Body of pancreas (tissue), 4 donors: ENCODE measurements at regions not wholly inside any gene's neighbourhood (a gene's known extent, or its start where the extent isn't known, plus 50 kb on each side); places are given as distances from the start of the nearest gene placed in this dataset.

Source experiments
- ATAC-seq: fragments of 150-250 bp; one replicate; pipeline ENCODE4 v1.9.1; 2016
- DNase-seq, 4 donors: peaks; one replicate each; pipeline ENCODE4 v3.0.0-alpha.2; 2019
- H3K27ac ChIP-seq, 4 donors: fragments of 200-600 bp; sonication (generic); 1 replicate in 3 of 4; 2 replicates in 1 of 4; pipeline versions ENCODE4 v1.5.1 to v1.6.1; 2016 to 2019; ENCODE audit warnings: mild to moderate bottlenecking in 1 of 4, mixed read lengths in 1 of 4, moderate library complexity in 1 of 4
- H3K27me3 ChIP-seq, 2 donors: fragments of 200-600 bp; sonication (generic); one replicate each; pipeline ENCODE4 v1.6.0; 2016; ENCODE audit warnings: mild to moderate bottlenecking in 1 of 2
- H3K36me3 ChIP-seq, 2 donors: fragments of 200-600 bp; sonication (generic); replicated peaks in 1 of 2; 2 replicates each; pipeline ENCODE4 v1.5.1; 2016; ENCODE audit warnings: low read depth in 2 of 2; ENCODE audit not compliant: insufficient read depth in 1 of 2
- H3K4me1 ChIP-seq: fragments of 200-600 bp; sonication (generic); one replicate; pipeline ENCODE4 v1.6.0; 2016
- H3K4me3 ChIP-seq, 2 donors: fragments of 200-600 bp; sonication (generic); 1 replicate in 1 of 2; 2 replicates in 1 of 2; pipeline ENCODE4 v1.5.1; 2016 to 2019
- H3K9me3 ChIP-seq, 3 donors: fragments of 200-600 bp; sonication (generic); 1 replicate in 2 of 3; 2 replicates in 1 of 3; pipeline ENCODE4 v1.5.1; 2016
- CTCF ChIP-seq, 7 experiments: fragments of 450-650 bp in 4 of 7; fragments of 200-600 bp in 3 of 7; sonication (generic) in 3 of 7; IDR thresholded peaks; one replicate each; pipeline ENCODE4 v1.5.1; 2016 to 2019; ENCODE audit warnings: antibody characterized with exemption in 7 of 7
- POLR2A ChIP-seq, 3 donors: fragments of 450-650 bp; IDR thresholded peaks; one replicate each; pipeline ENCODE4 v1.6.1; 2016; ENCODE audit warnings: antibody characterized with exemption in 3 of 3, mild to moderate bottlenecking in 2 of 3
- WGBS, 2 donors: methylation state at CpG; one replicate each; pipeline ENCODE4 v1.1.5; 2017; 5-methylcytosine and 5-hydroxymethylcytosine counted together
- intact Hi-C: fragments of 100-400 bp; cut with DNase I; formaldehyde crosslinking; loops from one replicate; pipeline ENCODE4 v1.15.1; 2023

- H3K4me1 ChIP-seq: no peaks in the 10 kb centered on the region
- intact Hi-C loops: no loop called here
- WGBS, 2 donors: 92% methylated on average over 9 of the region's 9 CpGs
- no peak overlapping the region for H3K4me3 ChIP-seq
- ATAC-seq (no peak), DNase-seq (no peak)
- no peak overlapping the region for H3K27ac ChIP-seq
- H3K9me3 ChIP-seq: no peaks in the 10 kb centered on the region
- TF ChIP-seq CTCF (IDR thresholded peaks at IDR 0.05) (no peak), POLR2A (IDR thresholded peaks at IDR 0.05) (no peak)
- H3K36me3 ChIP-seq: no peaks in the 10 kb centered on the region
- H3K27me3 ChIP-seq: no peaks in the 10 kb centered on the region
Measured at GRCh38 chr20:19858466-19859371, 100.7 kb downstream of the RIN2 start.

GRCh38 chr20:19859444-19859843 lies 101.4 kb downstream of the RIN2 start:
- DNase-seq (no peak), ATAC-seq (no peak)
- TF ChIP-seq POLR2A (IDR thresholded peaks at IDR 0.05) (no peak), CTCF (IDR thresholded peaks at IDR 0.05) (no peak)
- no peak overlapping the region for H3K4me3 ChIP-seq
- intact Hi-C loops: no loop called here
- H3K36me3 ChIP-seq: no peaks in the 10 kb centered on the region
- H3K9me3 ChIP-seq: no peaks in the 10 kb centered on the region
- WGBS, 2 donors: 98% methylated on average over 3 of the region's 3 CpGs
- no peaks in the 10 kb centered on the region for H3K4me1 ChIP-seq
- no peak overlapping the region for H3K27ac ChIP-seq
- no peaks in the 10 kb centered on the region for H3K27me3 ChIP-seq

- Histone ChIP-seq H3K27me3 (no peaks in the 10 kb centered on the region), H3K4me3 (no peak overlapping the region), H3K9me3 (no peaks in the 10 kb centered on the region), H3K4me1 (no peaks in the 10 kb centered on the region), H3K36me3 (no peaks in the 10 kb centered on the region), H3K27ac (no peak overlapping the region)
- no peak for ATAC-seq
- WGBS, 2 donors: 61 to 66% methylated on average over 2 of the region's 2 CpGs
- TF ChIP-seq POLR2A (IDR thresholded peaks at IDR 0.05): no peak
- TF ChIP-seq CTCF (IDR thresholded peaks at IDR 0.05): no peak
- no peak for DNase-seq
- intact Hi-C loops: no loop called here
Measured at GRCh38 chr20:19860737-19861136, 102.7 kb downstream of the RIN2 start.

- no peak for TF ChIP-seq CTCF (IDR thresholded peaks at IDR 0.05)
- TF ChIP-seq POLR2A (IDR thresholded peaks at IDR 0.05): no peak
- Histone ChIP-seq H3K4me1 (no peaks in the 10 kb centered on the region), H3K36me3 (no peaks in the 10 kb centered on the region), H3K9me3 (no peaks in the 10 kb centered on the region), H3K27ac (no peak overlapping the region), H3K4me3 (no peak overlapping the region), H3K27me3 (no peaks in the 10 kb centered on the region)
- ATAC-seq: no peak
- 78 to 86% methylated on average over 6 of the region's 6 CpGs for WGBS, 2 donors
- DNase-seq: no peak
- intact Hi-C loops: no loop called here
Measured at GRCh38 chr20:19861147-19861759, 103.2 kb downstream of the RIN2 start.
